MCF 10A (cell line): ENCODE measurements at regions not wholly inside any gene's neighbourhood (a gene's known extent, or its start where the extent isn't known, plus 50 kb on each side); places are given as distances from the start of the nearest gene placed in this dataset.

Experiments
- BruUV-seq: library from RNA; stranded (reverse); fragments of 400-500 nt; replicated peaks from 2 replicates; lab custom pipeline; 2021; lab: Mats Ljungman, UMichigan
- CTCF ChIA-PET: fragments of 300-600 bp; sonication (Branson Sonifier 250); formaldehyde crosslinking; extraction: SDS; loops from one replicate; lab custom pipeline; 2021; ENCODE audit warnings: antibody characterized with exemption, inconsistent platforms; lab: Yijun Ruan, JAX
- POLR2A ChIA-PET: fragments of 300-600, 350-650 bp; sonication (Branson Sonifier 250); formaldehyde crosslinking; extraction: SDS; loops from one replicate; lab custom pipeline; 2020; ENCODE audit warnings: antibody characterized with exemption, inconsistent platforms; lab: Yijun Ruan, JAX
- DNase-seq: peaks from one replicate; pipeline ENCODE4 v3.0.0-alpha.2; 2018; ENCODE audit not compliant: unreplicated experiment
- H3K27ac Mint-ChIP-seq: one replicate; pipeline ENCODE4 v1.8.0; 2022; ENCODE audit warnings: mild to moderate bottlenecking, low read depth, mixed read lengths; ENCODE audit not compliant: unreplicated experiment
- H3K27me3 Mint-ChIP-seq: one replicate; pipeline ENCODE4 v1.8.0; 2022; ENCODE audit warnings: mixed read lengths; ENCODE audit not compliant: insufficient read depth, unreplicated experiment
- H3K36me3 Mint-ChIP-seq: one replicate; pipeline ENCODE4 v1.8.0; 2022; ENCODE audit warnings: mild to moderate bottlenecking, moderate library complexity, mixed read lengths; ENCODE audit not compliant: insufficient read depth, unreplicated experiment
- H3K4me1 Mint-ChIP-seq: one replicate; pipeline ENCODE4 v1.8.0; 2022; ENCODE audit warnings: mixed read lengths; ENCODE audit not compliant: insufficient read depth, unreplicated experiment
- H3K4me3 Mint-ChIP-seq: one replicate; pipeline ENCODE4 v1.8.0; 2022; ENCODE audit warnings: mild to moderate bottlenecking, moderate library complexity, mixed read lengths; ENCODE audit not compliant: unreplicated experiment
- H3K9me3 Mint-ChIP-seq: one replicate; pipeline ENCODE4 v1.8.0; 2022; ENCODE audit warnings: mixed read lengths; ENCODE audit not compliant: unreplicated experiment
- CTCF ChIP-seq: fragments of 200-600 bp; IDR thresholded peaks from one replicate; pipeline ENCODE4 v1.8.0; 2022; ENCODE audit warnings: antibody characterized with exemption, mild to moderate bottlenecking; ENCODE audit not compliant: unreplicated experiment
- intact Hi-C: fragments of 100-400 bp; cut with micrococcal nuclease; formaldehyde crosslinking; loops from 2 replicates; pipeline ENCODE4 v1.14.1; 2022

- intact Hi-C loops = no loop called here
- ChIA-PET CTCF (no interaction called here), POLR2A (no interaction called here)
- Mint-ChIP-seq H3K27ac (no peak overlapping the region), H3K4me1 (no peaks in the 10 kb centered on the region), H3K27me3 (no peaks in the 10 kb centered on the region), H3K36me3 (no peaks in the 10 kb centered on the region), H3K9me3 (peaks cover 5% of the 10 kb centered on the region), H3K4me3 (no peak overlapping the region)
- DNase-seq = no peak
- no peak for TF ChIP-seq CTCF
- BruUV-seq = no TSS peak
Measured at GRCh38 chr20:7332169-7332568, 564.7 kb downstream of the BMP2 start.

GRCh38 chr20:7333841-7334240, 566.4 kb downstream of the BMP2 start:
- Mint-ChIP-seq H3K9me3 (peaks cover 5% of the 10 kb centered on the region), H3K27me3 (no peaks in the 10 kb centered on the region), H3K4me3 (no peak overlapping the region), H3K4me1 (no peaks in the 10 kb centered on the region), H3K36me3 (no peaks in the 10 kb centered on the region), H3K27ac (no peak overlapping the region)
- no peak for TF ChIP-seq CTCF
- ChIA-PET POLR2A (interaction anchor here (1.0 kb wide), 1 partner anchor 10 kb away, joined by 3 read pairs; no protein-coding TSS in a partner anchor), CTCF (interaction anchor here (0.7 to 2.4 kb wide), 3 partner anchors 9 to 382 kb away, joined by 3 to 10 read pairs (median 3); no protein-coding TSS in a partner anchor)
- no TSS peak for BruUV-seq
- intact Hi-C loops = no loop called here
- DNase-seq = peak; percentile 5

- no peak for DNase-seq
- Mint-ChIP-seq H3K36me3 (no peaks in the 10 kb centered on the region), H3K4me3 (no peak overlapping the region), H3K27ac (no peak overlapping the region), H3K27me3 (no peaks in the 10 kb centered on the region), H3K4me1 (peaks cover 6% of the 10 kb centered on the region), H3K9me3 (peaks cover 8% of the 10 kb centered on the region)
- intact Hi-C loops = no loop called here
- ChIA-PET POLR2A (interaction anchor here (0.7 to 1.5 kb wide), 5 partner anchors 9 to 1661 kb away, joined by 3 to 5 read pairs (median 3); no protein-coding TSS in a partner anchor), CTCF (interaction anchor here (0.5 to 0.7 kb wide), 2 partner anchors 374 to 1065 kb away, joined by 3 to 5 read pairs; no protein-coding TSS in a partner anchor)
- TF ChIP-seq CTCF = no peak
- no TSS peak for BruUV-seq
Measured at GRCh38 chr20:7346026-7346425, 578.5 kb downstream of the BMP2 start.

GRCh38 chr20:7346562-7346961, 579.1 kb downstream of the BMP2 start:
- H3K4me3 Mint-ChIP-seq = no peak overlapping the region
- CTCF ChIA-PET = interaction anchor here (0.7 kb wide), 1 partner anchor 1064 kb away, joined by 3 read pairs; no protein-coding TSS in a partner anchor
- peaks cover 6% of the 10 kb centered on the region for H3K4me1 Mint-ChIP-seq
- no peak overlapping the region for H3K27ac Mint-ChIP-seq
- POLR2A ChIA-PET = interaction anchor here (0.7 to 1.5 kb wide), 5 partner anchors 9 to 1661 kb away, joined by 3 to 5 read pairs (median 3); no protein-coding TSS in a partner anchor
- intact Hi-C loops = no loop called here
- H3K36me3 Mint-ChIP-seq = no peaks in the 10 kb centered on the region
- H3K9me3 Mint-ChIP-seq = peaks cover 8% of the 10 kb centered on the region
- DNase-seq = peak; percentile 88
- no TSS peak for BruUV-seq
- TF ChIP-seq CTCF = no peak
- H3K27me3 Mint-ChIP-seq = no peaks in the 10 kb centered on the region
